Bronchial epithelial cell (primary cell): ENCODE measurements at regions not wholly inside any gene's neighbourhood (a gene's known extent, or its start where the extent isn't known, plus 50 kb on each side); places are given as distances from the start of the nearest gene placed in this dataset.

ENCODE experiments used
- DNase-seq: peaks from one replicate; pipeline ENCODE4 v3.0.0-alpha.2; 2010; ENCODE audit warnings: low read depth
- FAIRE-seq: peaks from 2 replicates; lab custom pipeline; 2011; peaks lifted over from hg19 to GRCh38; lab: Jason Lieb, UNC
- H3K27me3 ChIP-seq: 2 replicates; pipeline ENCODE4 v1.5.1; 2011; ENCODE audit warnings: low read length; ENCODE audit not compliant: control insufficient read depth, insufficient read depth
- H3K36me3 ChIP-seq: 2 replicates; pipeline ENCODE4 v1.5.1; 2011; ENCODE audit warnings: low read length; ENCODE audit not compliant: control insufficient read depth, insufficient read depth
- H3K4me3 ChIP-seq: 2 replicates; pipeline ENCODE4 v1.5.1; 2011; ENCODE audit warnings: mild to moderate bottlenecking, low read depth, low read length, control low read depth
- TF ChIP-seq, protein P1 (sequence below): IDR thresholded peaks from 2 replicates; pipeline ENCODE4 v1.5.1; 2011; ENCODE audit warnings: mild to moderate bottlenecking, moderate library complexity, low read length, control low read depth, inconsistent platforms; ENCODE audit not compliant: insufficient read depth, severe bottlenecking

DNA sequence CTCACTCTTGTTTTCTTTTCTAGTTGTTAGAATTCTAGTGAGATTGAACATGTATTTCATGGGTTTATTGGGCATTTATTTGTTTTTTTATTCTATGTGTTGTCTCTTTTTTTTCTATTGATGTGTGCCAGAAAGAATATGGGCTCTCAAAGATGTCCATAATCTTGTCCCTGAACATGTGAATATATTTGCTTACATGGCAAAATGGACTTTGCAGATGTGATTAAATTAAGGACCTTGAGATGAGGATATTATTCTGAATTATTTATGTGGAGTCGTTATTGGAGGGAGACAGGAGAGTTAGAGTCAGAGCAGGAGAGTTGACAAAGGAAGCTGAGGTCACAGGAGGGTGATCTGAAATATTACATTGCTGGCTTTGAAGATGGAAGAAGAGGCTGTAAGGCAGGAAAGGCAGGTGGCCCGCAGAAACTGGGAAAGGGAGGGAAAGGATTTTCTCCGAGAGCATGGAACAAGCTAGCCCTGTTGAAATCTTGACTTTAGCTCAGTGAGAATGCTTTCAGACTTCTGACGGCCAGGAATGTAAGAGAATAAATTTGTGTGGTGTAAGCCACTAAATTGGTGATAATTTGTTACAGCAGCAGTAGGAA is 82.8 kb downstream of the NABP1 start:
- no peaks in the 10 kb centered on the region for H3K36me3 ChIP-seq
- FAIRE-seq (no peak), DNase-seq (no peak)
- no peak overlapping the region for H3K4me3 ChIP-seq
- no peaks in the 10 kb centered on the region for H3K27me3 ChIP-seq
- TF ChIP-seq, protein P1, sequence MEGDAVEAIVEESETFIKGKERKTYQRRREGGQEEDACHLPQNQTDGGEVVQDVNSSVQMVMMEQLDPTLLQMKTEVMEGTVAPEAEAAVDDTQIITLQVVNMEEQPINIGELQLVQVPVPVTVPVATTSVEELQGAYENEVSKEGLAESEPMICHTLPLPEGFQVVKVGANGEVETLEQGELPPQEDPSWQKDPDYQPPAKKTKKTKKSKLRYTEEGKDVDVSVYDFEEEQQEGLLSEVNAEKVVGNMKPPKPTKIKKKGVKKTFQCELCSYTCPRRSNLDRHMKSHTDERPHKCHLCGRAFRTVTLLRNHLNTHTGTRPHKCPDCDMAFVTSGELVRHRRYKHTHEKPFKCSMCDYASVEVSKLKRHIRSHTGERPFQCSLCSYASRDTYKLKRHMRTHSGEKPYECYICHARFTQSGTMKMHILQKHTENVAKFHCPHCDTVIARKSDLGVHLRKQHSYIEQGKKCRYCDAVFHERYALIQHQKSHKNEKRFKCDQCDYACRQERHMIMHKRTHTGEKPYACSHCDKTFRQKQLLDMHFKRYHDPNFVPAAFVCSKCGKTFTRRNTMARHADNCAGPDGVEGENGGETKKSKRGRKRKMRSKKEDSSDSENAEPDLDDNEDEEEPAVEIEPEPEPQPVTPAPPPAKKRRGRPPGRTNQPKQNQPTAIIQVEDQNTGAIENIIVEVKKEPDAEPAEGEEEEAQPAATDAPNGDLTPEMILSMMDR, result no peak

DNA sequence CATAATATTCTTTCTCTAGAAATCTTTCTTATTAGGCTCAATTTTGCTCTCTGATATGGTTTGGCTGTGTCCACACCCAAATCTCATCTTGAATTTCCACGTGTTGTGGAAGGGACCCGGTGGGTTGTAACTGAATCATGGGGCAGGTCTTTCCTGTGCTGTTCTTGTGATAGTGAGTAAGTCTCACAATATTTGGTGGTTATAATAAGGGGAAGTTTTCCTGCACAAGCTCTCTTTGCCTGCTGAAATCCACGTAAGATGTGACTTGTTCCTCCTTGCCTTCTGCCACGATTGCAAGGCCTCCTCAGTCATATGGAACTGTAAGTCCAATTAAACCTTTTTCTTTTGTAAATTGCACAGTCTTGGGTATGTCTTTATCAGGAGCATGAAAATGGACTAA is 73.8 kb downstream of the CAVIN2 start:
- DNase-seq (no peak), FAIRE-seq (no peak)
- Histone ChIP-seq H3K36me3 (no peaks in the 10 kb centered on the region), H3K4me3 (no peak overlapping the region), H3K27me3 (no peaks in the 10 kb centered on the region)
- TF ChIP-seq, protein P1, result no peak

DNA sequence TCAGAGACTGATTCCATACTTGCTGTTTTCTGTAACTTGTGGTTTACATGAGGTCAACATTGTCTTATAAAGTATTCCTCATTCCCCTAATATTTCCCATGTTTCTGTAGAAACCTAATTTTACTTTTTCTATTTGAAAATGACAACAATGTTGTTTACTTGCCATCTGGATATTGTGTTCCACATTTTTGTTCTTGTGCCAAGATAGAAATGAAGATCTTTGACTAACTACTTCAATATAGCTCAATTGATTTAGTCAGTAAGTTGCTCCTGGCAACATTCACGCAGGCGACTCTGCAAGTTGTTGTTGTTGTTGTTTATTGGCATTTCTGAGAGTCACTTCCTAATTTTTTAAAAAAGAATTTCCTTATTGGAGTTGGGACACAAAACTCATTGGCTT is 69.5 kb downstream of the CAVIN2 start:
- no peak for FAIRE-seq
- Histone ChIP-seq H3K4me3 (no peak overlapping the region), H3K36me3 (no peaks in the 10 kb centered on the region), H3K27me3 (no peaks in the 10 kb centered on the region)
- no peak for DNase-seq
- TF ChIP-seq, protein P1, result no peak

DNA sequence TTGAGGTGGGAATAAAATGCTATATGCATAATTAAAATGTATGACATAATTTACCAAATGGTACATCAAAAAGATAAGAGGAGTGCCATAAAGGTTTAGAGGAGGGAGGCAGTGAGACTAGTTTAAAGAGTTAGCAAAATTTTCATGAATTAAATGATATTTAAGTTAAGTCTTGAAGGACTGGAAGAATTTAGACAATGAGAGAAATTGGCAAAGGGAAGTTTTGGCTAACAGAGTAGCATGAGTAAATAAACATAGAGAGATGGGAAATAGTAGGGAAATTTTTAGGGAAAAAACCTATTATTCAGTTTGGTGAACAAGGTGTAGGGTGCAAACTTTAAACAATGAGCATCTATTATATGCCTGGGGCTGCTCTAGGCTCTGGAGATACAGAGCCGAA is 68.8 kb downstream of the CAVIN2 start:
- TF ChIP-seq, protein P1, result no peak
- FAIRE-seq (no peak), DNase-seq (no peak)
- Histone ChIP-seq H3K27me3 (no peaks in the 10 kb centered on the region), H3K36me3 (no peaks in the 10 kb centered on the region), H3K4me3 (no peak overlapping the region)

DNA sequence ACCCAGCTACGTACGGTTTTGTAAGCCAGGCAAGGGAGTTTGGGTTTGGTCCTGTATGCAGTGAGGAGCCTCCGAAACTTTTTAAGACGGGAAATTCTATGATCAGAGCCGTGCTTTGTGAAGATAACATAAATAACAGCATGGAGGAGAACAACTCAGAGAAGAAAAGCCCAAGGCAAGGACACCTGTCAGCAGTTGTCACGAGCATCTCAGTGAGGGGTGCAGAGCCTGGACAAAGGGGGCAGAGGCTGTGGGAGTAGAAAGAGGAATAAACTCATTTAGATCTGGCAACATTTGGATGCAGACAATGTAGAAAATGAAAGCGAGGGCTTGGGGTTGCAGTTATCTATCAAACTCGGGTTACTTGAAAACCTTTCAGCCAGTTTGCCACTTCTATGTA is 64.5 kb downstream of the CAVIN2 start:
- DNase-seq, result no peak
- TF ChIP-seq, protein P1, result no peak
- Histone ChIP-seq H3K27me3 (no peaks in the 10 kb centered on the region), H3K4me3 (no peak overlapping the region), H3K36me3 (no peaks in the 10 kb centered on the region)
- no peak for FAIRE-seq

DNA sequence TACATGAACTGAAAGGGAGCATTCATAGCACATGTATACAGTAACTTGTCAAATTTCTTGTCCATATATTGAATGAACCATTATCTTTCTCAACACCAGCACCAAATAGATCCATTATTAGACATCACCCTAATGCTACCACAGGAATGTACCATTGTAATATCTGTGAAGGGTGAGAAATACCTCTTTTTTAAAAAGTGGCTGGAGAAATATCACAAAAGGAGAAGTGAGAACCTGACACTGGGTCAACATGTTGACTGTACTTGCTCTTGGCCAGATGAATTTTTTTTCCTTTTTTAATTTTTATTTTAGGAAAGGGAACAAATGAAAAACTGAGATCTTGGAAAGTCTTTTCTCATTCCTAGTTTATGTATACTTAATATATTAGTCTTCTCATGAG is 63.5 kb downstream of the CAVIN2 start:
- TF ChIP-seq, protein P1, result no peak
- Histone ChIP-seq H3K36me3 (no peaks in the 10 kb centered on the region), H3K4me3 (no peak overlapping the region), H3K27me3 (no peaks in the 10 kb centered on the region)
- DNase-seq (no peak), FAIRE-seq (no peak)
